IPS-NIHi11 (cell line): ENCODE measurements at regions not wholly inside any gene's neighbourhood (a gene's known extent, or its start where the extent isn't known, plus 50 kb on each side); places are given as distances from the start of the nearest gene placed in this dataset.

ENCODE experiments used
- DNase-seq: peaks from one replicate; pipeline ENCODE4 v3.0.0; 2012; ENCODE audit warnings: mixed read lengths, low spot score

DNA sequence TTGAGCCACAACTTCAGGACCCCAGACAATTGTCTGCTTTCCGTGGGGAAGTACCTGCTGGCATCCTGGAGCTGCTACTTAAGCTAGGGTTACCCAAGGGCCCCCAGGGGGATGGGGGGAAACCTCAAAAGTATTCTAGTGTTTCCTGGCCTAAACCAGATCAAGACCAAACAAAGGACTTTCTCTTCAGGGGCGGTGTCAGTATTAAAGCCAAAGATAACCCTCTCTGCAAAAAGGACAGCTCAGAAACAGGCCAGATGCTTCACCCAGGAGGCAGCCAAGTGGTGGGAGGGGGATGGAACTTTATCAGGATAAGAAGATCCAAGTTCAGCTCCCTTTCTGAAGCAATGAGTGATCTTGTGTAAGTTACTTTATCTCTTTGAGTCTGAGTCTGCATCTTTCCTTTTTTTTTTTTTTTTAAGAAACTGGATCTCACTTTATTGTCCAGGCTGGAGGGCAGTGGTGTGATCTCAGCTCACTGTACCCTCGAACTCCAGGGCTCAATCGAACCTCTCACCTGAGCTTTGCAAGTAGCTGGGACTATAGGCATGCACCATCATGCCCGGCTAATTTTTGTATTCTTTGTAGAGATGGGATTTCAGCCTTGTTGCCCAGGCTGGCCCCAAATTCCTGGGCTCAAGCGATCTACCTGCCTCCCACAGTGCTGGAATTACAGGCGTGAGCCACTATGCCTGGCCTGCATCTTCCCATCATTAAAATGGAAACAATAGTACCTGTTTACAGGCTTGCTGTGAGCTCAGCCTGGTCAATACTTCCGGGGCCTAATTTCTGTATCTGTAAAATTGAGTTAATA, 151.8 kb upstream of the PTPRM start:
- DNase-seq: no peak

DNA sequence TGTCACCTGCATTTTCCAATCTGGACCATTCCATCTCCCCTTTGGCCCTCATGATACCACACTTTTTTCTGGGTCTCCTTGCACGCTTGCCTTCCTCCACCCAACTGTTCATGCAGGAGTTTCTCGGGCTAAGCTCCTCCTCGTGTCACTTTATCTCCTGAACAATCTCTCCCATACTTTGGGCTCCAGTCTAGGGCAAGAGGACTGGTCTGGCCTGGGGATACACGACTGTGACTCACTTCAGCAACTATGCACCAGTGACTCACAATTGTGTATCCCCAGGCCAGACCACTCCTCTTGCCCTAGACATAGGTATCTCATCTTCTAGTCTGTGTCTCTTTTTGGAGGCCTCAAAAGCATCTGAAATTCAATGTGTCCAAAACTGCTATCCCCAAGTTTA, 149.4 kb upstream of the PTPRM start:
- DNase-seq: no peak

DNA sequence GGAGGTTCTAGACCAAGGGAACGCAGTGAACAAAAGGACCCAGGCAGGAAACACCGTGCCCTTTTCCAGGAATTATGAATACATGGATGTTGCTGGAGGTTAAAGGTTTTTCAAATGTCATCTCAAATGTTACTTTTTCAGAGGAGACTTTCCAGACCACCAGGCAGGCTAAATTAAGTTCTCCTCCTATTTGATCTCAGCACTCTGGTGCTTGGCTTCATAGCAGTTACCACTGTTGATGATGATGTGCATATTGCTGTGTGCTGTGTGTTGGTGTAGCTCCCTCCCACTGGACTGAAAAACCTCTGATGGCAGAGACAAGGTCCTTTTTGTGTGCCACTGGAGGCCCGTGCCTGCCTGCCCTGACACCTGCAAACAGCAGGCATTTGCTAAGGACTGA, 137.3 kb upstream of the PTPRM start:
- no peak for DNase-seq

DNA sequence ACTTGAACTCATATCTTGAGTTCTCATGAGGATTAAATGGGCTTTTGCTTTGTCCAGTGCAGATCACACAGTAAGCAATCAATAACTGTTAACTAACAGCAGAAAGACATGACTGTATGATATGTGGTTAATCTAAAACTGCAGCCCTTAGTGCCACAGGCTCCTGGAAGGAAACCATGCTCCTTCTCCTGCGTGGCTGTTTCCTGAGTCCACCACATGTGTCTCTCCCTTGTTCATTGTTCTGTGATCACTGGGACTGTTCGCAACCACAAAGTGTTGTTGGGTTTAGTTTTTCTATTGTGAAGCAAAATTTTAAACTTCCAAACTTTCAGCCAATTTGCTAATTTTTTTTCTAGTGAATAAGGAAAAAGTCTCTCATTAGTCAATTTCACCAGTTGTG, 130.9 kb upstream of the PTPRM start:
- no peak for DNase-seq

DNA sequence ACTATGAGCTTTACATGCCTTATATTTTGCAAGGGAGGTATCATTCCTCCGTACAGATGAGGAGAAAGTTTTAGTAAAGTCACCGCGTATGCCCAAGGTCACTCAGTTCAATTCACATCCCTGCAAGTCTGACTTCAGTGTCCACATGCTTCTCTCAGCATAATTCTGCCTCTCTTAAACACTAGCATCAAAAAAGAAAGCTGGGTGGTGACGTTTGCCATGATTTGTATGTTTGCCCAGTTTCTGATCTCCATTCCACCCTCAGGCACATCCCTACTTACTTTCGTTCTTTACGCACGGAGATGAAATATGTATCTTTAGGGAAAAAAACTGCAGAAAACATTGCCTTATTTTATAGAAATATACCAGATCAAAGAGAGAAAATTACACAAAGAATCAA, 129.2 kb upstream of the PTPRM start:
- no peak for DNase-seq

DNA sequence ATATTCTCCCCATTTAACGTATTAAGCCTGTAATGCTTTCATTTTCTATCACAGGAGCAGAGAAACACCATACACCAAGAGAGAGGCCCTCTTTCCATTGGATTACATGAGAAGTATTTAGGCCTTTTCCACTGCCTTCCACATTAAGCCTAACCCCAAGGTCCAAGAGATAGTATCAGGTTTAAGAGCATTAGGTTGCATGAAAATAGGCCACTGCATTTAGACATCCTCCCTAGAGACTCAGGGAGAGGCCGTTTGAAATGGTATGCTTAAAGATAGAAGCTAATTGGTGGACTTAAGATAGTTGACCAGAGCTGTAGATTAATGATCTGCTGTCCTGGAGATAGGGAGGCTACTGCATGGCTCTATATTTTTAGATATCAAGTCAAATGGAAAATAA, 128.5 kb upstream of the PTPRM start:
- DNase-seq: no peak

DNA sequence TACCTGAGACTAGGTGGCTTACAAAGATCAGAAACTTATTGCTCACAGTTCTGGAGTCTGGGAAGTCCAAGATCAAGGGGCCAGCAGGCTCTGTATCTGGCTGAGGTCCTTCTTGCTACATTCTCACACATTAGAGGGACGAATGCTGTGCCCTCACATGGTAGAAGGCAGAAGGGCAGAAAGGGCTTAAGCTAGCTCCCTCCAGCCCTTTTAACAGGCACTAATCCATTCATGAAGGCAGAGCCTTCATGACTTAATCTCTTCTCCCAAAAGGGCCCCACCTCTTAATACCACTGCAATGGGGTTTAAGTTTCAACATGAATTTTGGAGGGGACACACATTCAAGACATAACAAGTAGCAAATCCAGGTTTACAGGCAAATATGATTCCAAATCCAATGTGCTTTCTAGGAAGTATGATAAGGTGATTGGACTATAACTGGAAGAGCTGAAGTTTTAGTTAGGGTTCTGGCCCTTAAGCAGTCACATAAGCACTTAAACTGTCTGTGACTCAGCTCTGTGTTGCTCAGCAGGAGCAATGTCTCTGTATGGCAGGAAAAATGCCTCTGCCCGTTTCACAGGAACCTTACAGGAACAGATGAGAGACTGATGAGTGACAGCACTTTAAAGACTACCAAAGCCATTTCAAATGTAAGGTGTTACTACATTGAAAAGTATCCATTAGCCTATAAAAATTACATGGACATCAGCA, 119.6 kb upstream of the PTPRM start:
- no peak for DNase-seq

DNA sequence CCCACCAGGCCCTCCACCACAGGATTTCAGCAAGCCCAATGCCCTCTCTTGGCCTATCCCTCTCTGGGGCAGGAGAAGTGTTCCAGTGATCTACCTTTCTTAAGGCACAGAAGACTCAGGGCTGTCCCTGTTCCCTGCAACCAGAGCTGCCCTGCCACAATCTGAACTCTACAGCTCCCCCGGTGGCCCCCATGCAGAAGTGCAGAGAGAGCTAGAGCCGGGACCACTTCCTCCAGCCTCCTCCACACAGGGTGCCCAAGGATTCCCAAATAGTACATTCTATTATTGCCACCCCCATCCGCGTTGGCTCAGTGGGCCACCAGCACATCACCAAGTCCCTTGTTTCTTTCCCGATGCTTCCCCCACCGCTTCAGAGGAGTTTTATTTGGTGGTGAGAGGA, 114.8 kb upstream of the PTPRM start:
- peak; percentile 84 for DNase-seq

DNA sequence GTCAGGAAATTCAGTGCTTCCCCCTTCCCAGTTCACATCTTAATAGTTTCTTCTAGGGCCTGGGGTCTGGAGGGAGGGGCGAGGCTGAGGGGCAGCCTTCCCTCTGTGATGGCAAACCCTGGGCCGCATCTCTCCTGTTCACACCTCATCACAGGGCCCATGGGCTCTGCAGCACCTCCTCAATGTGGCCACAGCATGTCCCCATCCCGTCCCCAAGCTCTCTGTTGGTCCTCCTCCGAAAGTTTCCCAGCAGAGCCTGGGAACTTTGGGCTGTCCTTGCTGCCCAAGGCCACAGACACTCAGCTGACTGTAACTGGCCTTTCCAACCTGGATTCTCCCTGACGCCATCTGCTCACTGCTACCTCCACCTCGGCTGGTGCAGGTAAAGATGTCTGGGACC, 112.7 kb upstream of the PTPRM start:
- no peak for DNase-seq

DNA sequence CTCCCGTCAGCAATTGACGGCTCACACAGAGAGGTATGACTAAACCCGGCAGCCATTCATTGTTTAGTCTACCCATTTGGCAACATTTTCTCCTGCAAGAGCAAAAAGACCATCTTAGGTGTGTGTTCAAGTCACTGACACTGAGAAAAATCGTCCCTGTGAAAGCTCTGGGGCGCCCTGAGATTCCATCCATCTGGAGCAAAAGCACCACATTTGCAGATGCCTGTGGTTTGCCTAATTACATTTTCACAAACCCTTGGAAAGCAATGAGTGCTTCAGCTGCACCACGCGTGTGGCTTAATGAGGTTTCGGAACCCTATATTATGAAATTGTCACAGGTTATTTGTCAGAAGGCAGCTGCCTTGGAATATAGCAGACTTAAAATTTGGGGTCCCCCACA, 110.7 kb upstream of the PTPRM start:
- DNase-seq: no peak

DNA sequence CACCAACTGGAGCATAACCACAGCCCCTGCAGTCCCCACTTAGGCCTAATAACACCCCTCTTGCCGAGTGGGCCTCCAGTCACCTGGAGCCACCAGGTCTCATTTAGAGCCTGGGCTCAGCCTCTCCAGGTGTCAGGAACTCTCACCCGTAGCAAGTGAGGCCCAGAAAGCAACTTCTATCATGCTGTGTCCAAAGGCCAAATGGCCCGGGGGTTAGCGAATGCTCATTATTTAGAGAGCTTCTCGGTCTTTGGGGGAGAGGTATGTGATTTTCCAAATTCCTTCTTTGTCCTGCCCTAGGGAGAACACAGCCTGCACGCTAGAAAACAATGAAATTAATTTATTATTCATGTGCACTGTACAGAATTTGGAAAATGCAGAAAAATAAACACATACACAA, 109.9 kb upstream of the PTPRM start:
- DNase-seq: no peak

DNA sequence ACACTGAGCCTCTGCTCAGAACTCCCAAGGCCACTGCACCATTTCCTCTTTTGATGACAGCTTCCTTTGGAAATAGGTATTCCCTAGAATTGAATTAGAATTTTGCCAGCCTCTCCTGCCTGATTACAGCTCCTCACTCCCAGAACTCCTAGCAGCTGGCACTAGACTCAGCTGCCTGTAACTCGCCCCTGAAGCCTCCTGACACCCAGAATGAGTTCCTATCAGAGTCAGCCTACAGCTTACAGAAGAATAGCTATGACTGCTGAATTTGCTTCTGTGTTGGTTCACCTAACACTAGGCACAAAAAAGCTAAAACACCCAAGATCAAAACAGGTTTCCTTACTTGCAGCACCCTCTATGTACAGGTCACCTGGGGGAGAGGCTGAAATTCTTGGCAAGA, 108.2 kb upstream of the PTPRM start:
- no peak for DNase-seq

DNA sequence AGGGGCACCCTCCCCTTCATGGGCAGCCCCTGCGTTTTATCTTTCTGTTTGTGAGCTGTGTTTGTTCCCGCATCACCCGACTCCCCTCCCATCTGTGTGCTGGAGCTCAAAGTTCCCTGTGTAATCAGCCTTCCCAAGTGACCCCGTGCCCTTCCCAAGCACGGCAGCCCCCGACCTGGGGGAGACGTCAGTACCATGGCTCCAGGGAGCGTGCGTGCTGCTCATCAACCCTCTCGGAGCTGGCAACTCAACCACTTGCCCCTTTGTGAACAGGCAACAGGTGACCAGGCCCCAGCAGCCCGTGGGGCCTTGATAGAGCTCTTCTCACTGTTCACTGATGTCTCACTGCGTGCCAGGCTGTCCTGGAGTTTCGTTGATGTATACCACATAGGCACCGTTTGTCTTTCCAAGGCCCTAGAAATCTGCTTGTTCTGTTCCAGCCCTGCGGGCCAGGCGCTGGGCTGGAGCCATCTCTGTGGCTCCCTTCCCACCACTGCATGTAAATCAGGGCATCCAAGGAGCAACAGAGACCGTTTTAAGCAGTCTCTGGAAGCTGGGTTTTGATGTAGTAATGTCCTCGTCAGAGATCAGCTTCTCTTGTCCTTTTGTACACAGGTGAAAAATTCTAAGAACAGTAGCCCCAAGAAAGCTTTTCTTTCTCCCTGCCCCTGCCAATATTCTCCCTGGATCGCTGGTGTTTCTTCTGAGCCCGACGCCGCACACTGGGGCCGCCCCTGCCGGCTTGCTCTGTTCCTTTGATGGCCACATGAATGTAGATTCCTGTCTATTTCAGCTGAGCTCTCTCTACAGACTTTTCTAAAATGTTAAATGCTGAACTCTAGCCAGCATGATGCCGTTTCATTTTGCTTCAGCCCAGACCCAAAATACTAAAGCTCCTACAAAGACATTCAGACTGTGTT, 107.0 kb upstream of the PTPRM start:
- no peak for DNase-seq

DNA sequence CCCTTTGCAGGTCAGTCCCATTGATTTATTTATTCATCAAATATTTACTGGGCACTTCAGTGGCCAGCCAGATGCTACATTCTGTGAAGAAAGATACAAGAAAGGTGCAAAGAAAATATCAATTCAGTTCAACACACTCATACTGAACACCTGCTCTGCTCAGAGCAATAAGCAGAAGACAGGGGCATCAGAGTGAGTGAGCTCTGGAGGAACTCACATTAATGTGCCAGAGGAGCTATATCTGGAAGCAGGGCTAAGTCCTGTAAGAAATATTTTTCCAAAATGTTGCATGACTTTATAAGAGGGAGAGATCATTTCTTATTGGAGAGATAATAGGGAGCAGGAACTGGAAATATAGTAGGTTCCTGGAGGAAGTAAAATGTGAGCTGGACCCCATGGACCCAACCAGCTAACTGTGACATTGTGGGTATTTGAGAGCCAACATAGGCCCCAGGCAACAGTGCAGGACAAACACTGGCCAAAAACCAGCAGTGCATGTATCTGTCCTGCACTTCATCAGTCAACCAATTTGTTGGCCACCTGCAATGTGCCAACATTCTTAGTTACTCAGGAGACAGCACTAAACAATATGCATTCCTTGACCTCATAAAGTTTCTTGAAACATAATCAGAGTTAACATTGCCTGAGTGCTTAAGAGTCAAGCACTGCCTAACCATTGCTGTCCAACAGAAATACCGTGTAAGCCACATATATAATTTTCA, 102.7 kb upstream of the PTPRM start:
- DNase-seq: no peak

DNA sequence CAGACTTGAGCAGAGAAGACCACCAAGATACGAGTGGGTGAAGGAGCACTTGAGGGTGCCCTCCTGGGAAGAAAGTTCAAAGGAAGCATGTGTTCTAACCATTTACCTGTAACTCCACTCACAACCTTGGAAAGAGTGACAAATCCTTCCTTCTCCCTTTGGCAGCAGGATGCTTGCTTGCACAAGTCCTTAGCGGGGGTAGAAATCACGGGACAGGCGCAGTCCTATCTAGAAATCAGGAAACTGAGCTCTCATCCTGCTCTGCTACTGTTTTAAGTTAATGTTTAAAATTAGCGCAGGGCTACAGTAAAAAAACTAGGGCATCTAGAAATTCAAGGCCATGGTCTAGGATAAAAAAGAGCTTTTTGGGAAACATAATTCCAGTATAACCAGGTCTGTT, 100.9 kb upstream of the PTPRM start:
- no peak for DNase-seq

DNA sequence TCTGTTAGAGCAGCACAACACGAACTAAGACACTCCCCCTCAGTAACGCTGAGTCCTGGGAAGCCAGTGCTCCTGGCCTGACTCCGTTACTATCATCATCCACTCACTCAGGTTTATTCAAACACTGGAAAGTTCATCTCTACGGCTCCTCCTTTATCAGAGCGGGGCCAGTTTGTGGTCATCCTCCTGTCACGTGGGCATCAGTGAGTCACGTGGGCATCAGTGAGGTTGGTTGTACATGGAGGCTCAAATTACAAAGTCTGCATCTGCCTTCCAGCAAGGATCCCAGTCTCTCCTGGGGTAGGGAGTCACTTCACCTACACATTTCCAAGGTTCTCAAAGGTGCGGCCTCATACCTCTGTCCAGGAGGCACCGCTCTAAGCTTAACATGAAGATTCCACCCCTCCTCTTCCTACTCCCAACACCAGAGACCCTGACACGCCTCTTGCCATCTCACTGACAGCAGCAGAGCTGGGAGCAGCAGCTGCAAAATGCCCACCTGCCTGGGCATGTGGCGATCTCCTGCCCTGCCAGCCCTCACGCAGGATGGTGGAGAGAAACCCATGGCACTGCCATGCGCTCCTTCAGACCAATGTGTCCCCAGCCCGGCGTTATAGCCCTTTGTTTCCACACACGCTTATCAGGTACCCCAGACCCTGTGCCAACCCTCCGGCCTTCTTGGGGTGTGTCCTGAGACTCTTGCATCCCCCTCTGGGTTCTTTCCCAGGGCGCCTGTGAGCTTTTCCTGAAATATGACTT, 99.2 kb upstream of the PTPRM start:
- DNase-seq: peak; percentile 20

DNA sequence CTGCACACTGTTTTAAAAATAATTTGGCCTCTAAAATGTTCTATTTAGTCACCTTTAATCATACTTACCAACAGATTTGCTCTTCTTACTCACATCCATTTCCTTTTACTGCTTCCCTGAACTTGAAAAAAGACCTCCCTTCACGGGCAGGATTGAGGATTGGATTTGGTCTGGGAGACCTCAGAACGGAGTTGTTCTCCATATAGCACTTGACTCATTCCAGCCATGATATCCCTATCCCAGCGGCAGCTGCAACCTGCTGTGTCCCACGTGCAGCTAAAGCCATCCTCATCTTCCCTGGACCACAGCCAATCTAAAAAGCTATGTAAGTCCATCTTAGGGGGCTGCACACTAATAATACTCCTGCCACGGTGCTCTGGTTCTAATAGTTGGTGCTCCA, 97.0 kb upstream of the PTPRM start:
- no peak for DNase-seq

DNA sequence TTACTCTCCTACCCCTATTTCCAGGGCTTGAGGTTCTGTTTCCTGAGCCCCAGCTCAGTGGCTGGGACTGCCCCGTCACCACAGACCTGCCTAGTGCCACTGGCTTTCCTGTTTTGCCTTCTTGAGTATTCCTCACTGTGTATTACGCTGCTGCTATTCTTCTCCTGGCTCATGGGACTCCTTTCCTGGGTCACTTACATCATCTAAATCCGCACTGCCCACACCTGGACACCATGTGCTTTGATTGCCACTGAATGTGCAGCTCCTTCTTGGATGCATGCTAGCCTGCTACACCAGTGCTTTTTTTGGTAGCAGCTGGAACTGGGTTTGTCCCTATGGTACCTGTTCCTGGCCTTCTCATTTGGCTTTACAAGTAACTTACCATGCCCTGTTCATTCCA, 96.6 kb upstream of the PTPRM start:
- DNase-seq: no peak

DNA sequence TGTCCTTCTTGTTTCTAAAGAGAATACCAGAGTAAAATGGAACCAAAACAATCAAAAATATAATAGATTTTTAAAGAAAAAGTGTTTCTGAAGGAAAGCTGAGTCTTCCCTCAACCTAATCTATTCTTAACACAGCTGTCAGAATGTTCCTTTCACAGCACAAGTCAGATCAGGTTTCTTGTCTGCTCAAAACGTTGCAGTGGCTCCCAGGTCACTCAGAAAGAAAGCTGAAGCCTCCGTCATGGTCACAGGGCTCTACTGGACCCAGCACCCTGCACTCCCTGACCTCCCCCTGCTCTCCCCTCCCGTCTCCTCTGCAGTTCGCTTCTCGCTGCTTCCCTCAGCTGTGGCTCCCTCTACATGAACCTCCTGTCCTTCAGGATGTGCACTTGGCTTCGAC, 90.7 kb upstream of the PTPRM start:
- DNase-seq: no peak

DNA sequence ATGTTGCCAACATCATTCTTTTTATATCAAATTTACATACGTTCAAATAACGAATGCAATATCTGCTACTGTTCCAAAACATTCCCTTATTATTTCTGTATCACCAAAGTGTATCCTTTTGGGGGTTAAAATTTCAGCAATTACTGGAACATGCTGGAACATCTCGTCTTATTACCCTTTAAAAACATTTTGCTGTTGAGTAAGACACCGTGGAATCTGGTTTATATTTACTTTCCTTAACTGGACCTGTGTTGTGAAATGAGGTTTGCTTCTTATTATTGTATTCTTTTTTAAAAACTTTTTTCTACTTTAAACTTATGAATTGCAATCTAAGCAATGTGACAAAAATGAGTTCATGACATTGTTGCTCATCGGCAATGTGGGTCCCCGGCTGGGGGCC, 87.4 kb upstream of the PTPRM start:
- DNase-seq: no peak

DNA sequence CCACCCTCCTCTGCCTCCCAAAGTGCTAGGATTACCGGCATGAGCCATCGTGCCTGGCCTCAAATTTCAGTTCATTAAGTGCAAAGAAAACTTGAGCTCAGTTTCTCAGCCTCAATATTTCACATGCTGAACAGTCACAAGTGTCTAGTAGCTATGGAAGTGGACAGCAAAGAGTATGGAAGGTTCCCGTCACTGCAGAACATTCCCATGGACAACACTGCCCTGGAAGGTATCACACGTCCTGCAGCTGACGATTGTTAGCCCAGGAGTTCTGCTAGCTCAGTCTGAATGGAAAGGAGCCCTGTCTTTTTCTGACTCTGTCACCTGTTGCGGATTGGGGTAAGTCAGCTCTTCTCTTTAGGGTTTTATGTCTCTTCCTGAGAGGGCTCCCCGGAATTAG, 86.2 kb upstream of the PTPRM start:
- no peak for DNase-seq
